AG10803 (cell line): ENCODE measurements at regions not wholly inside any gene's neighbourhood (a gene's known extent, or its start where the extent isn't known, plus 50 kb on each side); places are given as distances from the start of the nearest gene placed in this dataset.
"Not testable (repeated sequence)": the region's sequence is repeated elsewhere in the genome, so short reads cannot be mapped to it uniquely, and the experiment has no call there.

Source experiments
- DNase-seq: peaks from one replicate; pipeline ENCODE4 v3.0.0; 2010; ENCODE audit warnings: low read depth
- H3K4me3 ChIP-seq: 2 replicates; pipeline ENCODE4 v1.5.1; 2011; ENCODE audit warnings: mild to moderate bottlenecking, low read length, control low read depth
- TF ChIP-seq, protein P1 (sequence below): conservative IDR thresholded peaks from 2 replicates; pipeline ENCODE4 v1.5.1; 2011; ENCODE audit warnings: mild to moderate bottlenecking, low read length, control low read depth, inconsistent platforms

DNA sequence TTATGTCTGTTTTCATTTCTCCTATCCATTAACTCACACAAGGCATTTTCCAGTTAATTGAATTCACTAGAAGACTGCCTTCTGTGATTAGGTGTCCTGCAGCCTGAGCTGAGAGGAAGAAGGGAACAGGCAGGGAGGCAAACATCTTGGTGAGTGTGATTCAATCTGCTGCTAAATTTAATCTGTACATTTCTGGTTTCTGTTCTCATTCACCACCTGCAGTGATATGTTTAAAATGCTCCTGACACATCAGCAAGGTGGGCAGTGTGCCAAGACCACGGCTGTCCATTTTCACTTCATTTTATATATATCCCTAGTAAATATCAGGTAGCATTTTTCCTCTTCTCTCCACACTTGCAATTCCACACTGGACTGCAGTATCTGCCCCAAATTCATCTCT lies 416.5 kb downstream of the TMEM135 start:
- no peak for DNase-seq
- TF ChIP-seq, protein P1, sequence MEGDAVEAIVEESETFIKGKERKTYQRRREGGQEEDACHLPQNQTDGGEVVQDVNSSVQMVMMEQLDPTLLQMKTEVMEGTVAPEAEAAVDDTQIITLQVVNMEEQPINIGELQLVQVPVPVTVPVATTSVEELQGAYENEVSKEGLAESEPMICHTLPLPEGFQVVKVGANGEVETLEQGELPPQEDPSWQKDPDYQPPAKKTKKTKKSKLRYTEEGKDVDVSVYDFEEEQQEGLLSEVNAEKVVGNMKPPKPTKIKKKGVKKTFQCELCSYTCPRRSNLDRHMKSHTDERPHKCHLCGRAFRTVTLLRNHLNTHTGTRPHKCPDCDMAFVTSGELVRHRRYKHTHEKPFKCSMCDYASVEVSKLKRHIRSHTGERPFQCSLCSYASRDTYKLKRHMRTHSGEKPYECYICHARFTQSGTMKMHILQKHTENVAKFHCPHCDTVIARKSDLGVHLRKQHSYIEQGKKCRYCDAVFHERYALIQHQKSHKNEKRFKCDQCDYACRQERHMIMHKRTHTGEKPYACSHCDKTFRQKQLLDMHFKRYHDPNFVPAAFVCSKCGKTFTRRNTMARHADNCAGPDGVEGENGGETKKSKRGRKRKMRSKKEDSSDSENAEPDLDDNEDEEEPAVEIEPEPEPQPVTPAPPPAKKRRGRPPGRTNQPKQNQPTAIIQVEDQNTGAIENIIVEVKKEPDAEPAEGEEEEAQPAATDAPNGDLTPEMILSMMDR = no peak
- H3K4me3 ChIP-seq = no peak overlapping the region

DNA sequence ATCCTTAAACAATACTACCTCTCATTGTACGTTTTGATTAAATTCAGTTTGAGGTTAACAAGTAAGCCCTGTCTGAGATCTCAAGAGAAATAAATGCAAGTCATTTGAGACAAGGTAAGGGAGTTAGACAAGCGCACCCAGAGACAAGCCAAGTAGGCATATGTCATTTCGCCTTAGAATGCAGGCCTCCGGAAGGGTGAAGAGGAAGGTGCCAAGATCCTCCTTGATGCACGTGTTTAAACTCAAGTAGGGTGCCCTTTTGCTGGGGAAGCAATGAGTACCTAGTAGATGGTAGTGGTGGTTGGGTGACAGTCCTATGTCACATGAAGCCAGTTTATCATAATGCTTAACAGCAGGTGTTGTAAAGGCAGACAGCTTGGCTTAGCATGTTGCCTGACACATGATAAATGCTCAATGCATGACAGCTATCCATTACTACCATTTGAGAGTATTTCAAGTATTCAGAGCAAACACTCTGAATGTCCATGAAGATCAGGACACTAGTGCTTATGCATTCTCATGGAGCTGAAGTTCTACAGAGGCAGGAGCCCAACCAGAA lies 415.9 kb downstream of the TMEM135 start:
- TF ChIP-seq, protein P1 = no peak
- no peak overlapping the region for H3K4me3 ChIP-seq
- no peak for DNase-seq

DNA sequence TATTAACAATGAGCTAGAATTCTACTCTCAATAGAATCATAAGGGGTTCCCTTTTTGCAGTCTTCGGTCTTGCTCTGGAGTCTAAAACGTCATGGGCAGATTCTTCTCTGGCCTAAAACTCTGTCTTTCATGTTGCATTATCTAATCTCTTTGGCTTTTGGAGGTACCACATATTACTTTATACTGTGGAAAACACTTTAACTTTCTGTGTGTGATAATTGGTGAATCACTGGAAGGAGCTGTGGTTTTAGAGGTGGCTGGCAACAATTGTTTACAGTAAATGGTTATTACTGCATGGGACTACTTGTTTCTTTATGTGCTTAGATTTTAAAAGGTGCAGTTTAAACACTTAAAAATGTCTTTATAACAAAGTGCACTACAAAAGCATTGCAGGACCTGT lies 414.3 kb downstream of the TMEM135 start:
- not testable (repeated sequence) for DNase-seq, H3K4me3 ChIP-seq

DNA sequence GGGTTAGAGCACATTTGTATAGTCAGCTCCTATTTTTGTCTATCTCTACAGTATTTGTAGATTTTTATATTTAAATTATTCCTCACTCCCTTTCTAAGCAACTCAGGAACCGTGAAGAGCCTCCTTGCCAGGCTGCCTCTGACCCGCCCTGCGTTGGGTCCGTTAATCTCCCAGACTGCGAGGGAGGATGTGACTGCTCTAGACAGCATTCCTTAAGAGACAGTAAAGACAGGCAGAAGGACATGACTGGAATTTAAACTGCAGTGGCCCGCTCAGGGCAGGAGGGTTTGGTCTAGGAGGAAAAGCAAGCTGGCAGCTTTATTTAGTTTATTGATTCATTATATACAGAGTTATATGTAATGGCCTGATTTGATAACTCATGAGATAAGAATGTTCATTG lies 413.7 kb downstream of the TMEM135 start:
- no peak overlapping the region for H3K4me3 ChIP-seq
- TF ChIP-seq, protein P1 = no peak
- no peak for DNase-seq

DNA sequence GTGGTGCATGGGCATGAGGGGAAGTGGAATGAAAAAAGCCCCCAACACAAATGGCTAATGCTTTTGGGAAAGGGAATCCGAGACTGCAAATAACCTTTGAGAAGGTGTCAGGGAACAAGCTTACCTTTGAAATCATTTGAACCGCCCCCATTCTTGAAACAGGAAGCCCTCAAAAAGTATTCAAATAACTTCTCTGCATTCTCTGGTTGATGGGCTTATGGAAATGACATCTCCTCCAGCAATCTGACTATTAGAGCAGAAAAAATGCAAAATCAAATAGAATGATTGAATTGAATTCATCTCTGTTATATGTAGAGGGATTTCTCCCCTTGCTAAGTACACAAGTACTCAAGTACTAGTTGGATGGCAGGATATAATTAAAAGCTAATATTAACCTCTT lies 409.9 kb downstream of the TMEM135 start:
- no peak overlapping the region for H3K4me3 ChIP-seq
- DNase-seq = no peak
- TF ChIP-seq, protein P1 = no peak

DNA sequence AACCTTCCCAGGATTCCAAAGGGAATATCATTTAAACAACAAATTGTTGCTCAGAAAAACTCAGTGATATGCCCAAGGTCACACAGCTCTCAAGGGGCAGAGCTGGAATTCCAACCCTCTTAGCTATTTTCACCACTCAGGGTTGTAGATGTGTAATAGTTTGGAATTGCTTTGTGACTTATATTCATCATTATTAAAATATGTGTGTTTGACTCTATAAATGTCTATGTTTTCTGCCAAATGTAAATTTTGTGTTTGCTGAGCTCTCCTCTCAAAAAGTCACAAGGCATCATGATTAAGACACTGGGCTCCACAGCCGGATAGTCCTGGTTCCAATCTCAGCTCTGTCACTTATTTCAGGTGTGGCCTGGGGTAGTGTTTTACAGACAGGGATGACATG lies 407.3 kb downstream of the TMEM135 start:
- DNase-seq = peak; percentile 88
- H3K4me3 ChIP-seq = no peak overlapping the region
- TF ChIP-seq, protein P1 = no peak

DNA sequence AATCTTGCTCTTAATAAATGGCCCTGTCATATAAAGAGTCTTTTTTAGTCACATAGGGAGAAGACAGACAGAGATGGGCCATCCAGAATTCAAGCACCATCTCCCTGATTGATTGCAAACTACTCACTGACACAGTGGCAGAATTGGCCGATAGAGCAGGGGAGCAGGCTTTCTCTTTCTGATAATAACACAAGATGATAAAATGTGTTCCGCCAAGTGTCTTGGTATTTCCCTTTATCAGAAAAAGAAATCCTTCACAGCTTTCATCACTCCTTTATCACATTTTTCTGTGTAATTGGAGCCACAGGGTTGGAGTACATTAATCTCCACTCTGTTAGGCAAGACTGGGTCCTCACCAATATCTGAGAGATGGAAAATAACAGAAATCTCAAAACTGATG lies 406.0 kb downstream of the TMEM135 start:
- H3K4me3 ChIP-seq = no peak overlapping the region
- DNase-seq = no peak
- TF ChIP-seq, protein P1 = no peak

DNA sequence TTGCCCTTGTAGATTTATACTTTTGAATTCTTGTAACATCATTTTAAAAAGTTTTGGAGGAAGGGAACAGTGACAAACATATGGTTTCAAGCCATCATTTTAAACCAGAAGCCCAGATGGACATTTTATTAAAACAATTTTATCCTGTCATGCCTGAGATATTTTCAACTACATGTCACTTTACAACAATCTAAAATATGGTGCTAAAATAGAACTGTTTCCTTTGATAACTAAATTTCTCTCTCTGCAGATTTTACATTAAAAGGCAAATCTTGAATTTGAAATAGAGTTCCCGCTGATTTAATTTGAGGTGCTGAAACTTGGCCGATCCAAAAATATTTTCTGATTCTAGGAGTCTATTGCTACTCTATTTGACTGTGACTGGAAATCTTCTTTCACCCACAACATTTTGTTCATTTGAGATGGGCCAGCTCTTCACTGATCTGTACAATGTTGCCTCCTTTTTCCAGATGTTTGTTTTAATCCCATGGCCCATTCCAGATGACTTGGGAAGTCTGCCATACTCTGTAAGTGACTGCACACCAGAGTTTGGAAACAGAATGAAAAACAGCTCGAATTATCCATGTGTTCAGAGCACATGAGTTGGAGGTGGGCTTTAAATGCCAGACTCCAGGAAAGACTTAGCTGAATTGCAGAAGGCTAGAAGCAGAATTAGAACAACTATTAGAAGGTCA lies 402.5 kb downstream of the TMEM135 start:
- H3K4me3 ChIP-seq = no peak overlapping the region
- peak; percentile 78 for DNase-seq
- TF ChIP-seq, protein P1 = no peak
